Kidney epithelial cell (primary cell): ENCODE measurements at regions not wholly inside any gene's neighbourhood (a gene's known extent, or its start where the extent isn't known, plus 50 kb on each side); places are given as distances from the start of the nearest gene placed in this dataset.

Source experiments
- DNase-seq: peaks from one replicate; pipeline ENCODE4 v3.0.0-alpha.2; 2010; ENCODE audit warnings: low read depth
- H3K27me3 ChIP-seq: 2 replicates; pipeline ENCODE4 v1.6.0; 2011; ENCODE audit warnings: low read length; ENCODE audit not compliant: control insufficient read depth, insufficient read depth
- H3K36me3 ChIP-seq: 2 replicates; pipeline ENCODE4 v1.5.1; 2011; ENCODE audit warnings: low read length; ENCODE audit not compliant: control insufficient read depth, insufficient read depth
- H3K4me3 ChIP-seq: 2 replicates; pipeline ENCODE4 v1.5.1; 2011; ENCODE audit warnings: low read depth, mild to moderate bottlenecking, control low read depth, low read length
- CTCF ChIP-seq: IDR thresholded peaks from 2 replicates; pipeline ENCODE4 v1.5.1; 2011; ENCODE audit warnings: mild to moderate bottlenecking, moderate library complexity, low read length, control low read depth, inconsistent platforms; ENCODE audit not compliant: insufficient read depth, poor library complexity, severe bottlenecking

GRCh38 chr5:124349931-124350330 is 396.5 kb downstream of the ZNF608 start:
- no peak for DNase-seq
- H3K4me3 ChIP-seq: no peak overlapping the region
- H3K27me3 ChIP-seq: no peaks in the 10 kb centered on the region
- H3K36me3 ChIP-seq: no peaks in the 10 kb centered on the region
- no peak for TF ChIP-seq CTCF

GRCh38 chr5:124343451-124343867 is 403.0 kb downstream of the ZNF608 start:
- H3K27me3 ChIP-seq: no peaks in the 10 kb centered on the region
- DNase-seq: peak; percentile 79

GRCh38 chr5:124342986-124343385 is 403.5 kb downstream of the ZNF608 start:
- no peak overlapping the region for H3K4me3 ChIP-seq
- H3K36me3 ChIP-seq: no peaks in the 10 kb centered on the region
- no peaks in the 10 kb centered on the region for H3K27me3 ChIP-seq
- TF ChIP-seq CTCF: no peak
- DNase-seq: no peak

More at GRCh38 chr5:124343451-124343867, 403.0 kb downstream of the ZNF608 start:
- Histone ChIP-seq H3K36me3 (no peaks in the 10 kb centered on the region), H3K4me3 (no peak overlapping the region)
- TF ChIP-seq CTCF: no peak

GRCh38 chr5:124342584-124342983 is 403.9 kb downstream of the ZNF608 start:
- Histone ChIP-seq H3K4me3 (no peak overlapping the region), H3K27me3 (no peaks in the 10 kb centered on the region), H3K36me3 (no peaks in the 10 kb centered on the region)
- no peak for DNase-seq
- TF ChIP-seq CTCF: no peak

GRCh38 chr5:124342027-124342471 is 404.4 kb downstream of the ZNF608 start:
- TF ChIP-seq CTCF: no peak
- DNase-seq: no peak
- H3K27me3 ChIP-seq: no peaks in the 10 kb centered on the region
- H3K36me3 ChIP-seq: no peaks in the 10 kb centered on the region
- no peak overlapping the region for H3K4me3 ChIP-seq

GRCh38 chr5:124341066-124341858 is 405.2 kb downstream of the ZNF608 start:
- Histone ChIP-seq H3K4me3 (no peak overlapping the region), H3K27me3 (no peaks in the 10 kb centered on the region), H3K36me3 (no peaks in the 10 kb centered on the region)
- DNase-seq: no peak
- TF ChIP-seq CTCF: no peak
